Keratinocyte (primary cell): ENCODE measurements at regions not wholly inside any gene's neighbourhood (a gene's known extent, or its start where the extent isn't known, plus 50 kb on each side); places are given as distances from the start of the nearest gene placed in this dataset.
A peak's percentile ranks its signal among the peaks of the same experiment; 100 is the strongest.

Source experiments
- DNase-seq: peaks from one replicate; pipeline ENCODE4 v3.0.0-alpha.2; 2011; ENCODE audit warnings: low read depth, missing footprints, low spot score
- FAIRE-seq: peaks from 2 replicates; lab custom pipeline; 2011; peaks lifted over from hg19 to GRCh38; lab: Jason Lieb, UNC
- H2AFZ ChIP-seq: 2 replicates; pipeline ENCODE4 v1.6.0; 2012; ENCODE audit warnings: low read length, control low read depth, inconsistent platforms; ENCODE audit not compliant: control insufficient read depth
- H3K27ac ChIP-seq: 2 replicates; pipeline ENCODE4 v1.5.1; 2011; ENCODE audit warnings: low read length; ENCODE audit not compliant: control insufficient read depth, insufficient read depth
- H3K27me3 ChIP-seq: 3 replicates; pipeline ENCODE4 v1.6.0; 2011; ENCODE audit warnings: low read length; ENCODE audit not compliant: control insufficient read depth, insufficient read depth; ENCODE audit errors: extremely low read depth
- H3K36me3 ChIP-seq, 2 experiments: 2 replicates in 1 of 2; 3 replicates in 1 of 2; pipeline ENCODE4 v1.5.1; 2011; ENCODE audit warnings: low read length in 2 of 2, mild to moderate bottlenecking in 1 of 2; ENCODE audit not compliant: control insufficient read depth in 2 of 2, insufficient read depth in 2 of 2; ENCODE audit errors: extremely low read depth in 1 of 2
- H3K4me1 ChIP-seq: 3 replicates; pipeline ENCODE4 v1.5.1; 2011; ENCODE audit warnings: low read length; ENCODE audit not compliant: control insufficient read depth, insufficient read depth; ENCODE audit errors: extremely low read depth
- H3K4me2 ChIP-seq: 3 replicates; pipeline ENCODE4 v1.6.0; 2011; ENCODE audit warnings: low read depth, low read length; ENCODE audit not compliant: control insufficient read depth, insufficient read depth; ENCODE audit errors: extremely low read depth
- H3K4me3 ChIP-seq, 3 experiments: fragments of 200-600 bp in 1 of 3; sonication (generic) in 1 of 3; 2 replicates in 2 of 3; 3 replicates in 1 of 3; pipeline ENCODE4 v1.5.1; 2011 to 2016; ENCODE audit warnings: low read length in 3 of 3, mild to moderate bottlenecking in 3 of 3, control low read depth in 2 of 3, inconsistent platforms in 1 of 3, low read depth in 1 of 3, mixed read lengths in 1 of 3, mixed run types in 1 of 3, moderate library complexity in 1 of 3; ENCODE audit not compliant: control insufficient read depth in 2 of 3, insufficient read depth in 2 of 3; ENCODE audit errors: extremely low read depth in 1 of 3
- H3K79me2 ChIP-seq: 2 replicates; pipeline ENCODE4 v1.6.0; 2012; ENCODE audit warnings: low read length; ENCODE audit not compliant: control insufficient read depth, insufficient read depth
- H3K9ac ChIP-seq: 3 replicates; pipeline ENCODE4 v1.6.0; 2011; ENCODE audit warnings: low read length; ENCODE audit not compliant: control insufficient read depth, insufficient read depth; ENCODE audit errors: extremely low read depth
- H3K9me1 ChIP-seq: 3 replicates; pipeline ENCODE4 v1.6.0; 2011; ENCODE audit warnings: low read length; ENCODE audit not compliant: control insufficient read depth, insufficient read depth; ENCODE audit errors: extremely low read depth
- H3K9me3 ChIP-seq: 2 replicates; pipeline ENCODE4 v1.5.1; 2012; ENCODE audit warnings: low read depth, low read length; ENCODE audit not compliant: control insufficient read depth
- H4K20me1 ChIP-seq: 3 replicates; pipeline ENCODE4 v1.6.0; 2011; ENCODE audit warnings: low read length; ENCODE audit not compliant: control insufficient read depth, insufficient read depth; ENCODE audit errors: extremely low read depth
- EZH2 ChIP-seq: IDR thresholded peaks from one replicate; pipeline ENCODE4 v1.6.1; 2012; ENCODE audit warnings: inconsistent platforms, mild to moderate bottlenecking, low read length, moderate library complexity
- dilution Hi-C: fragments of 300-500 bp; cut with MboI; formaldehyde crosslinking; loops from one replicate; pipeline ENCODE4 v1.7.0; 2020; ENCODE audit warnings: low sequenced_read_pairs; ENCODE audit not compliant: extremely low pct_ligation_motif_present
- TF ChIP-seq, protein P1 (sequence below), 3 experiments: IDR thresholded peaks in 1 of 3; conservative IDR thresholded peaks in 1 of 3; optimal IDR thresholded peaks in 1 of 3; 2 replicates in 2 of 3; 3 replicates in 1 of 3; pipeline versions ENCODE3 to v1.5.1; 2011; ENCODE audit warnings: low read length in 3 of 3, mild to moderate bottlenecking in 3 of 3, moderate library complexity in 2 of 3, control low read depth in 1 of 3, inconsistent platforms in 1 of 3; ENCODE audit not compliant: insufficient read depth in 2 of 3; ENCODE audit errors: extremely low read depth in 1 of 3

DNA sequence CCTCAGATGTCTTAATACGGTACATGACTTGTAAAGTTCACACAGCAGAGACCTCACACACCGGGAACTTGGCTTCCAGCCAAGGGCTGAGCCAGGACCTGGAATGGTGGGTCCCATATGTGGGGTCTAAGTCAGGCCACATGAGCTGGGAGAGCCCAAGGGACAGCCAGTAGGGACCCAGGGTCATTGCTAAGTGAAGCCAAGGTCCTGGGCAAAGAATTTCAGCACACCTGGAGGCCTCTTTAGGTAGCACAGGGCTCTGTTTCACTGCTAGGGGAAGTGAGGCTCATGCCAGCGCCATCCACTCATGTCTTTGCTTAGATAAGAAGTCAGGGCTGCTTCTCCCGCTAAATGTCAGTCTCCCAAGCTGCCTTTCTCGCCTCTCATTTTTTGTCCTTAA is 116.6 kb upstream of the TLE3 start:
- dilution Hi-C loops = no loop called here
- Histone ChIP-seq H3K27ac (no peak overlapping the region), H3K4me3 (no peak overlapping the region), H3K79me2 (no peaks in the 10 kb centered on the region), H3K4me2 (no peak overlapping the region), H4K20me1 (no peaks in the 10 kb centered on the region), H3K36me3 (no peaks in the 10 kb centered on the region), H3K9ac (no peak overlapping the region), H3K4me1 (no peaks in the 10 kb centered on the region), H3K9me1 (no peaks in the 10 kb centered on the region), H3K27me3 (peaks cover 21% of the 10 kb centered on the region), H3K9me3 (no peaks in the 10 kb centered on the region), H2AFZ (no peak overlapping the region)
- DNase-seq (no peak), FAIRE-seq (no peak)
- TF ChIP-seq, protein P1, sequence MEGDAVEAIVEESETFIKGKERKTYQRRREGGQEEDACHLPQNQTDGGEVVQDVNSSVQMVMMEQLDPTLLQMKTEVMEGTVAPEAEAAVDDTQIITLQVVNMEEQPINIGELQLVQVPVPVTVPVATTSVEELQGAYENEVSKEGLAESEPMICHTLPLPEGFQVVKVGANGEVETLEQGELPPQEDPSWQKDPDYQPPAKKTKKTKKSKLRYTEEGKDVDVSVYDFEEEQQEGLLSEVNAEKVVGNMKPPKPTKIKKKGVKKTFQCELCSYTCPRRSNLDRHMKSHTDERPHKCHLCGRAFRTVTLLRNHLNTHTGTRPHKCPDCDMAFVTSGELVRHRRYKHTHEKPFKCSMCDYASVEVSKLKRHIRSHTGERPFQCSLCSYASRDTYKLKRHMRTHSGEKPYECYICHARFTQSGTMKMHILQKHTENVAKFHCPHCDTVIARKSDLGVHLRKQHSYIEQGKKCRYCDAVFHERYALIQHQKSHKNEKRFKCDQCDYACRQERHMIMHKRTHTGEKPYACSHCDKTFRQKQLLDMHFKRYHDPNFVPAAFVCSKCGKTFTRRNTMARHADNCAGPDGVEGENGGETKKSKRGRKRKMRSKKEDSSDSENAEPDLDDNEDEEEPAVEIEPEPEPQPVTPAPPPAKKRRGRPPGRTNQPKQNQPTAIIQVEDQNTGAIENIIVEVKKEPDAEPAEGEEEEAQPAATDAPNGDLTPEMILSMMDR (optimal IDR thresholded peaks at IDR 0.05 in 1 of 3, IDR thresholded peaks at IDR 0.05 in 1 of 3, conservative IDR thresholded peaks at IDR 0.05 in 1 of 3; ENCODE audit: extremely low read depth in 1 of 3, insufficient read depth in 2 of 3, low read length in 3 of 3) = peak in 2 of 3 experiments; percentile 22 to 28
- TF ChIP-seq EZH2 = no peak

DNA sequence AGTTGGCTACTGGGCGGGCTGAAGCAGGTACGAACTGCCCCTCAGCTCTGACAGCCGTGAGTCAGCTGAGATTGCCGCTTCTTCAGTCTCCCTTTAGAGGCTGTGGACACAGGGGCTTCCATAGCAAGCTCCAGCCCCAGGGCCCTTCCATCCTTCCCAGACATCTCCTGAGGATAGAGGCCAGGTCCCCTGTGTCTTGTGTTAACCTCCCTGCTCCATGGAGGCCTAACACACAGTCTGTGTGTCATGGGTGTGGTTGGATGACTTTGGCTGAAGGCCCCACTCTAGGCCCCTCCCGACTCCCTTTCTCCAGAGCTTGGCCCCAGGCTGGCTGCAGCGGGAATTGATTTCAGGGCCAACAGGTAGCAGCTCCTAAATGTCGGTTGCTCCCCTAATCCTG is 116.1 kb upstream of the TLE3 start:
- DNase-seq (no peak), FAIRE-seq (no peak)
- H3K9me1 ChIP-seq = no peaks in the 10 kb centered on the region
- H3K27ac ChIP-seq = no peak overlapping the region
- no peaks in the 10 kb centered on the region for H3K79me2 ChIP-seq
- H3K4me1 ChIP-seq = no peaks in the 10 kb centered on the region
- no peak overlapping the region for H3K4me3 ChIP-seq
- no peak overlapping the region for H3K4me2 ChIP-seq
- dilution Hi-C loops = no loop called here
- H4K20me1 ChIP-seq = no peaks in the 10 kb centered on the region
- H3K9ac ChIP-seq = no peak overlapping the region
- H3K27me3 ChIP-seq = peaks cover 21% of the 10 kb centered on the region
- no peaks in the 10 kb centered on the region for H3K36me3 ChIP-seq
- no peak overlapping the region for H2AFZ ChIP-seq
- TF ChIP-seq EZH2 = no peak
- TF ChIP-seq, protein P1 (optimal IDR thresholded peaks at IDR 0.05 in 1 of 3, IDR thresholded peaks at IDR 0.05 in 1 of 3, conservative IDR thresholded peaks at IDR 0.05 in 1 of 3; ENCODE audit: extremely low read depth in 1 of 3, insufficient read depth in 2 of 3, low read length in 3 of 3) = no peak
- no peaks in the 10 kb centered on the region for H3K9me3 ChIP-seq
